ENCODE measurements at regions not wholly inside any gene's neighbourhood (a gene's known extent, or its start where the extent isn't known, plus 50 kb on each side); places are given as distances from the start of the nearest gene placed in this dataset.
"Not testable (repeated sequence)": the region's sequence is repeated elsewhere in the genome, so short reads cannot be mapped to it uniquely, and the experiment has no call there.

GRCh38 chrX:81979806-81980515 is 778.1 kb downstream of the SH3BGRL start:
- H3K9me3 ChIP-seq (ENCODE audit: low read length) = no peaks in the 10 kb centered on the region
- no peaks in the 10 kb centered on the region for H4K20me1 ChIP-seq (ENCODE audit: insufficient read depth)
- no peaks in the 10 kb centered on the region for H3K9me2 ChIP-seq (ENCODE audit: insufficient read depth, low read length)
- no peaks in the 10 kb centered on the region for H3K79me2 ChIP-seq (replicated peaks; ENCODE audit: insufficient read depth, low read length)
- no peak overlapping the region for H3K9ac ChIP-seq (ENCODE audit: low read length)
- H3K27me3 ChIP-seq (ENCODE audit: insufficient read depth, low read depth, low read length) = no peaks in the 10 kb centered on the region
- H2AFZ ChIP-seq (ENCODE audit: low read depth, low read length) = no peak overlapping the region
- no peak overlapping the region for H3K4me2 ChIP-seq (ENCODE audit: low read length)
- H3K27ac ChIP-seq (ENCODE audit: low read length) = no peak overlapping the region
- H3K4me3 ChIP-seq (ENCODE audit: low read length) = no peak overlapping the region
- H3K36me3 ChIP-seq (ENCODE audit: insufficient read depth, low read length) = no peaks in the 10 kb centered on the region
- TF ChIP-seq RAD21 (conservative IDR thresholded peaks at IDR 0.05) = no peak
- no peak for TF ChIP-seq EZH2 (IDR thresholded peaks at IDR 0.05; ENCODE audit: borderline replicate concordance, insufficient read depth, low read length, poor library complexity, severe bottlenecking)
- no peak for TF ChIP-seq EP300 (conservative IDR thresholded peaks at IDR 0.05; ENCODE audit: poor library complexity, severe bottlenecking)
- TF ChIP-seq REST (IDR thresholded peaks at IDR 0.05; ENCODE audit: borderline replicate concordance) = no peak
- TF ChIP-seq MXI1 (conservative IDR thresholded peaks at IDR 0.05; ENCODE audit: poor library complexity, severe bottlenecking) = no peak
- H3F3A ChIP-seq (ENCODE audit: insufficient read depth, low read length, poor library complexity, severe bottlenecking) = no peaks in the 10 kb centered on the region

- not testable (repeated sequence) for H3K27me3 ChIP-seq (ENCODE audit: insufficient read depth, low read depth, low read length); H3F3A ChIP-seq (ENCODE audit: insufficient read depth, low read length, poor library complexity, severe bottlenecking); H2AFZ ChIP-seq (ENCODE audit: low read depth, low read length); H4K20me1 ChIP-seq (ENCODE audit: insufficient read depth); H3K27ac ChIP-seq (ENCODE audit: low read length); H3K79me2 ChIP-seq (replicated peaks; ENCODE audit: insufficient read depth, low read length); H3K9ac ChIP-seq (ENCODE audit: low read length); H3K9me3 ChIP-seq (ENCODE audit: low read length); H3K4me2 ChIP-seq (ENCODE audit: low read length); H3K36me3 ChIP-seq (ENCODE audit: insufficient read depth, low read length); H3K4me3 ChIP-seq (ENCODE audit: low read length); H3K9me2 ChIP-seq (ENCODE audit: insufficient read depth, low read length)
Observed at GRCh38 chrX:81987217-81987616, 785.3 kb downstream of the SH3BGRL start.

- H3K4me3 ChIP-seq (ENCODE audit: low read length) = no peak overlapping the region
- no peaks in the 10 kb centered on the region for H3K79me2 ChIP-seq (replicated peaks; ENCODE audit: insufficient read depth, low read length)
- no peak for TF ChIP-seq TAF1 (IDR thresholded peaks at IDR 0.05; ENCODE audit: low read depth)
- TF ChIP-seq REST (IDR thresholded peaks at IDR 0.05; ENCODE audit: borderline replicate concordance) = no peak
- H3K27me3 ChIP-seq (ENCODE audit: insufficient read depth, low read depth, low read length) = no peaks in the 10 kb centered on the region
- no peaks in the 10 kb centered on the region for H3K36me3 ChIP-seq (ENCODE audit: insufficient read depth, low read length)
- no peak overlapping the region for H3K9ac ChIP-seq (ENCODE audit: low read length)
- H2AFZ ChIP-seq (ENCODE audit: low read depth, low read length) = no peak overlapping the region
- no peaks in the 10 kb centered on the region for H4K20me1 ChIP-seq (ENCODE audit: insufficient read depth)
- H3F3A ChIP-seq (ENCODE audit: insufficient read depth, low read length, poor library complexity, severe bottlenecking) = no peaks in the 10 kb centered on the region
- no peak overlapping the region for H3K4me2 ChIP-seq (ENCODE audit: low read length)
- H3K9me3 ChIP-seq (ENCODE audit: low read length) = no peaks in the 10 kb centered on the region
- H3K9me2 ChIP-seq (ENCODE audit: insufficient read depth, low read length) = no peaks in the 10 kb centered on the region
- H3K27ac ChIP-seq (ENCODE audit: low read length) = no peak overlapping the region
Observed at GRCh38 chrX:81996166-81996565, 794.3 kb downstream of the SH3BGRL start.
